Endothelial cell of umbilical vein (primary cell): ENCODE measurements at regions not wholly inside any gene's neighbourhood (a gene's known extent, or its start where the extent isn't known, plus 50 kb on each side); places are given as distances from the start of the nearest gene placed in this dataset.
"Not testable (repeated sequence)": the region's sequence is repeated elsewhere in the genome, so short reads cannot be mapped to it uniquely, and the experiment has no call there.

Source experiments
- BruUV-seq: library from RNA; stranded (reverse); fragments of 400-500 nt; replicated peaks from 2 replicates; lab custom pipeline; 2021; lab: Mats Ljungman, UMichigan
- CTCF ChIA-PET: fragments of 300-600, 350-600 bp; sonication (Branson Sonifier 250); formaldehyde crosslinking; loops from one replicate; lab custom pipeline; 2021; ENCODE audit warnings: antibody characterized with exemption, inconsistent platforms; lab: Charles Lee
- POLR2A ChIA-PET: fragments of 300-600, 350-600 bp; sonication (Branson Sonifier 250); formaldehyde crosslinking; loops from one replicate; lab custom pipeline; 2021; ENCODE audit warnings: antibody characterized with exemption, inconsistent platforms; lab: Charles Lee
- DNase-seq: peaks from one replicate; pipeline ENCODE4 v3.0.0-alpha.2; 2011; ENCODE audit warnings: low read depth, low spot score
- FAIRE-seq: peaks from 2 replicates; lab custom pipeline; 2011; peaks lifted over from hg19 to GRCh38; lab: Jason Lieb, UNC
- H2AFZ ChIP-seq: 2 replicates; pipeline ENCODE4 v1.6.0; 2012; ENCODE audit warnings: low read depth, low read length, control low read depth, inconsistent platforms
- H3K27ac ChIP-seq: 2 replicates; pipeline ENCODE4 v1.5.1; 2011; ENCODE audit warnings: low read depth, mild to moderate bottlenecking, control low read depth, low read length, moderate library complexity; ENCODE audit not compliant: insufficient read depth
- H3K27me3 ChIP-seq, 2 experiments: 2 replicates each; pipeline versions ENCODE4 v1.6.0 to v1.6.1; 2011; ENCODE audit warnings: low read length in 2 of 2, mixed read lengths in 1 of 2; ENCODE audit not compliant: control insufficient read depth in 2 of 2, insufficient read depth in 2 of 2
- H3K36me3 ChIP-seq, 2 experiments: 2 replicates in 1 of 2; 3 replicates in 1 of 2; pipeline ENCODE4 v1.5.1; 2011; ENCODE audit warnings: low read length in 2 of 2, mild to moderate bottlenecking in 1 of 2, moderate library complexity in 1 of 2; ENCODE audit not compliant: control insufficient read depth in 2 of 2, insufficient read depth in 2 of 2; ENCODE audit errors: extremely low read depth in 1 of 2
- H3K4me1 ChIP-seq: 3 replicates; pipeline ENCODE4 v1.5.1; 2011; ENCODE audit warnings: mild to moderate bottlenecking, low read length; ENCODE audit not compliant: control insufficient read depth, insufficient read depth; ENCODE audit errors: extremely low read depth
- H3K4me2 ChIP-seq: 2 replicates; pipeline ENCODE4 v1.6.1; 2011; ENCODE audit warnings: low read length, control low read depth, mixed read lengths; ENCODE audit not compliant: insufficient read depth
- H3K4me3 ChIP-seq, 3 experiments: fragments of 200-600 bp in 1 of 3; sonication (generic), shearing (Covaris generic) in 1 of 3; replicated peaks in 1 of 3; 2 replicates each; pipeline ENCODE4 v1.5.1; 2011 to 2016; ENCODE audit warnings: control low read depth in 3 of 3, low read length in 3 of 3, mild to moderate bottlenecking in 2 of 3, inconsistent platforms in 1 of 3, low read depth in 1 of 3, moderate library complexity in 1 of 3; ENCODE audit not compliant: insufficient read depth in 1 of 3
- H3K79me2 ChIP-seq: 2 replicates; pipeline ENCODE4 v1.6.0; 2012; ENCODE audit warnings: low read length, inconsistent platforms; ENCODE audit not compliant: control insufficient read depth, insufficient read depth
- H3K9ac ChIP-seq: replicated peaks from 2 replicates; pipeline ENCODE3; 2011; ENCODE audit warnings: low read length, control low read depth; ENCODE audit not compliant: insufficient read depth; ENCODE audit errors: extremely low read depth
- H3K9me1 ChIP-seq: replicated peaks from 3 replicates; pipeline ENCODE4 v1.6.0; 2011; ENCODE audit warnings: mild to moderate bottlenecking, low read length; ENCODE audit not compliant: control insufficient read depth, insufficient read depth; ENCODE audit errors: extremely low read depth
- H3K9me3 ChIP-seq: replicated peaks from 2 replicates; pipeline ENCODE4 v1.5.1; 2012; ENCODE audit warnings: low read length, inconsistent platforms; ENCODE audit not compliant: control insufficient read depth, insufficient read depth
- H4K20me1 ChIP-seq: replicated peaks from 2 replicates; pipeline ENCODE3; 2011; ENCODE audit warnings: mild to moderate bottlenecking, low read length; ENCODE audit not compliant: control insufficient read depth, insufficient read depth; ENCODE audit errors: extremely low read depth
- CTCF ChIP-seq, 2 donors: IDR thresholded peaks; 1 replicate in 1 of 2; 2 replicates in 1 of 2; pipeline ENCODE4 v1.5.1; 2011; ENCODE audit warnings: low read length in 2 of 2, mild to moderate bottlenecking in 2 of 2, moderate library complexity in 2 of 2, control low read depth in 1 of 2, inconsistent platforms in 1 of 2, low read depth in 1 of 2; ENCODE audit not compliant: insufficient read depth in 1 of 2; ENCODE audit errors: extremely low read depth in 1 of 2
- EZH2 ChIP-seq: IDR thresholded peaks from 2 replicates; pipeline ENCODE4 v1.6.1; 2012; ENCODE audit warnings: borderline replicate concordance, low read depth, mild to moderate bottlenecking, moderate library complexity, low read length, inconsistent platforms; ENCODE audit not compliant: severe bottlenecking
- FOS ChIP-seq: IDR thresholded peaks from 2 replicates; pipeline ENCODE4 v1.6.1; 2011; ENCODE audit warnings: mild to moderate bottlenecking, low read length, moderate library complexity, borderline replicate concordance; ENCODE audit not compliant: insufficient read depth
- GATA2 ChIP-seq: IDR thresholded peaks from 2 replicates; pipeline ENCODE4 v1.7.0; 2011; ENCODE audit warnings: low read depth, mild to moderate bottlenecking, moderate library complexity, mixed read lengths, low read length; ENCODE audit not compliant: insufficient read length, insufficient read depth
- JUN ChIP-seq: IDR thresholded peaks from 2 replicates; pipeline ENCODE4 v1.6.1; 2011; ENCODE audit warnings: borderline replicate concordance, low read depth; ENCODE audit not compliant: insufficient read length, insufficient read depth
- MAX ChIP-seq: IDR thresholded peaks from 2 replicates; pipeline ENCODE4 v1.6.1; 2011; ENCODE audit not compliant: insufficient read depth, insufficient read length
- MYC ChIP-seq: IDR thresholded peaks from one replicate; pipeline ENCODE4 v1.6.1; 2011; ENCODE audit warnings: mild to moderate bottlenecking, low read depth, low read length
- POLR2A ChIP-seq: IDR thresholded peaks from 2 replicates; pipeline ENCODE4 v1.6.1; 2012; ENCODE audit warnings: low read depth, mild to moderate bottlenecking, control low read depth, low read length
- POLR2AphosphoS5 ChIP-seq: IDR thresholded peaks from 2 replicates; pipeline ENCODE4 v1.6.1; 2012; ENCODE audit warnings: low read depth, mild to moderate bottlenecking, control low read depth, low read length, moderate library complexity; ENCODE audit not compliant: insufficient read depth
- dilution Hi-C: fragments of 300-500 bp; cut with MboI; formaldehyde crosslinking; loops from one replicate; pipeline ENCODE4 v1.15.0; 2019; ENCODE audit warnings: low sequenced_read_pairs; ENCODE audit not compliant: extremely low pct_ligation_motif_present
- intact Hi-C: fragments of 100-400 bp; cut with micrococcal nuclease; formaldehyde crosslinking; loops from one replicate; pipeline ENCODE4 v1.10.0; 2022

DNA sequence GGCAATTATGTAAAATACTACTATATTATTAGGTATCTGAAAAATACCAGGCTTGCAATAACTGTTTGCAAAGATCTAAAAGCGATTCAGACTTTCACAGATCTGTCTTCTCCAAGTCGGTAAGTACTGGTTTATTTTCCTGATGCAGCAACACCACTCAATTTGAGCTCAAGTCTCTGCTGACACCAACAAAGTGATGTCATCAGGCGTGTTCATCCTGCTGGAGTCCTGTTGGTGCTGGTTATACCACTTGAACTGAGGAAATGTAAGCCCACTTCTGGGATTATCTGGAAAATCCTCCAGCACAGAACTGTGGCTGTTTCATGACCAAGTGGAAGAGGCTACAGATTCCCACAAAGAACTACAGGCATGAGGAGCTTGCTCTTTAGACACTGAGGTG, 267.6 kb downstream of the BCL2 start:
- Histone ChIP-seq H3K9ac (no peak overlapping the region), H3K36me3 (no peaks in the 10 kb centered on the region), H2AFZ (no peak overlapping the region), H3K4me1 (no peaks in the 10 kb centered on the region), H3K27ac (no peak overlapping the region), H3K9me1 (no peaks in the 10 kb centered on the region), H3K27me3 (peaks cover 0 to 5% of the 10 kb centered on the region in 2 experiments), H3K4me2 (no peak overlapping the region), H3K79me2 (no peaks in the 10 kb centered on the region), H3K4me3 (no peak overlapping the region), H4K20me1 (no peaks in the 10 kb centered on the region), H3K9me3 (no peaks in the 10 kb centered on the region)
- no TSS peak for BruUV-seq
- dilution Hi-C loops, result no loop called here
- CTCF ChIA-PET, result no interaction called here
- DNase-seq (no peak), FAIRE-seq (no peak)
- intact Hi-C loops, result no loop called here
- no peak for TF ChIP-seq CTCF (IDR thresholded peaks at IDR 0.05; ENCODE audit: extremely low read depth in 1 of 2, insufficient read depth in 1 of 2, low read depth in 1 of 2, low read length in 2 of 2)
- no peak for TF ChIP-seq POLR2AphosphoS5
- no peak for TF ChIP-seq EZH2
- no peak for TF ChIP-seq MAX
- no peak for TF ChIP-seq FOS
- no peak for TF ChIP-seq GATA2
- no peak for TF ChIP-seq MYC
- no peak for TF ChIP-seq JUN
- no peak for TF ChIP-seq POLR2A
- POLR2A ChIA-PET, result no interaction called here

- H3K4me2 ChIP-seq, intact Hi-C loops, DNase-seq, H2AFZ ChIP-seq, FAIRE-seq, H3K9me1 ChIP-seq, H3K9ac ChIP-seq, H4K20me1 ChIP-seq, POLR2A ChIA-PET, H3K36me3 ChIP-seq, H3K27ac ChIP-seq, CTCF ChIA-PET, H3K27me3 ChIP-seq, dilution Hi-C loops, H3K79me2 ChIP-seq, BruUV-seq, H3K4me3 ChIP-seq, H3K9me3 ChIP-seq, H3K4me1 ChIP-seq: not testable (repeated sequence)
These were observed 268.7 kb downstream of the BCL2 start for GRCh38 chr18:63050667-63051395.
